Muscle layer of duodenum (tissue), 2 donors: ENCODE measurements at regions not wholly inside any gene's neighbourhood (a gene's known extent, or its start where the extent isn't known, plus 50 kb on each side); places are given as distances from the start of the nearest gene placed in this dataset.

Source experiments
- H3K27ac ChIP-seq: one replicate; pipeline ENCODE4 v1.7.0; 2013; ENCODE audit warnings: mild to moderate bottlenecking, low read length
- H3K27me3 ChIP-seq: one replicate; pipeline ENCODE4 v1.7.0; 2013; ENCODE audit warnings: low read depth, mild to moderate bottlenecking, control low read depth, low read length
- H3K36me3 ChIP-seq, 2 donors: one replicate each; pipeline ENCODE4 v1.7.0; 2013; ENCODE audit warnings: low read length in 2 of 2, control low read depth in 1 of 2, mild to moderate bottlenecking in 1 of 2; ENCODE audit not compliant: insufficient read depth in 2 of 2, control insufficient read depth in 1 of 2
- H3K4me1 ChIP-seq, 2 donors: one replicate each; pipeline ENCODE4 v1.7.0; 2013; ENCODE audit warnings: low read length in 2 of 2, mild to moderate bottlenecking in 2 of 2, control low read depth in 1 of 2, moderate library complexity in 1 of 2; ENCODE audit not compliant: insufficient read depth in 2 of 2, control insufficient read depth in 1 of 2
- H3K4me3 ChIP-seq, 2 donors: one replicate each; pipeline ENCODE4 v1.7.0; 2013; ENCODE audit warnings: low read length in 2 of 2, low read depth in 1 of 2, mild to moderate bottlenecking in 1 of 2
- H3K9me3 ChIP-seq, 2 donors: one replicate each; pipeline ENCODE4 v1.7.0; 2013; ENCODE audit warnings: low read length in 2 of 2, control low read depth in 1 of 2, mild to moderate bottlenecking in 1 of 2; ENCODE audit not compliant: control insufficient read depth in 1 of 2
- donor health status: healthy.

DNA sequence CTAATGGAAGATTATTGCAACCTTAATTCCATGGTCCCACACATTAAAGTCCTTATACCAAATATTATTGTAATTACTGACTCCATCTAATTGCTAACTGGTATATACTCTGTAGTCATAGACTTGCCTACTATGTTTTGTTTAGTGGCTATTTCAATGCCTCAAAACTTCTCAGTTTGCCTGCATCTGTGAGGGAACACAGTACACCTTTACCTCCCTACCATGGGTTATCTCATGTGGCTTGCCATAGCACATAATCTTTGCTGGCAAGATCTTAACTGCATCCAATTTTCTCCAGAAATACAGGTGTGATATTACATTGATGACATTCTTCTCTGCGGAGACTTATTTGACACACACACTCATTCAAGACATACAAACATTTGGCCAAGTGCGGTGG, 107.1 kb upstream of the ZNF184 start:
- H3K9me3 ChIP-seq, result peaks cover 0 to 2% of the 10 kb centered on the region in 2 donors
- no peak overlapping the region for H3K27ac ChIP-seq
- no peaks in the 10 kb centered on the region for H3K36me3 ChIP-seq
- peaks cover 10% of the 10 kb centered on the region for H3K27me3 ChIP-seq
- H3K4me1 ChIP-seq, result no peaks in the 10 kb centered on the region
- no peak overlapping the region for H3K4me3 ChIP-seq

DNA sequence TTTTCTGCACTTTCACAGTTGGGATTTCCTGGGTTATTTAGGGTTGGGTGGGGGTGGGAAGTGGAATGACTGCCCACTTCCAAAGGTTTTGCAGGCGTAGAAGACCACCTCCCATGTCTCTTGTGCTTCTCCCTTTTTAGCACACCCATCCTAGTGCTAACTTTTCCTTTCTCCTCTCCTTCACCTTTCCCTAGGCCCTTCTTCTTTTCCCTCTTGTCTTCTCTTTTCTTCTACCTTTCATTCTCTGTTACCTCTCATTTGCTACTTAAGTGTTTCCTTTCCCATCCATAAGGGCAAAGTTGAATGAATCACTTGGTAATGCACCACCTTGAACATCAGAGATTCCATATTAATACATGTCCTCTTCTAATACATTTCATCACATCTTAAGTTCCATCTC, 105.0 kb upstream of the ZNF184 start:
- no peaks in the 10 kb centered on the region for H3K27me3 ChIP-seq
- no peak overlapping the region for H3K27ac ChIP-seq
- H3K4me1 ChIP-seq, result no peaks in the 10 kb centered on the region
- peaks cover 0 to 2% of the 10 kb centered on the region in 2 donors for H3K9me3 ChIP-seq
- H3K4me3 ChIP-seq, result no peak overlapping the region
- no peaks in the 10 kb centered on the region for H3K36me3 ChIP-seq

DNA sequence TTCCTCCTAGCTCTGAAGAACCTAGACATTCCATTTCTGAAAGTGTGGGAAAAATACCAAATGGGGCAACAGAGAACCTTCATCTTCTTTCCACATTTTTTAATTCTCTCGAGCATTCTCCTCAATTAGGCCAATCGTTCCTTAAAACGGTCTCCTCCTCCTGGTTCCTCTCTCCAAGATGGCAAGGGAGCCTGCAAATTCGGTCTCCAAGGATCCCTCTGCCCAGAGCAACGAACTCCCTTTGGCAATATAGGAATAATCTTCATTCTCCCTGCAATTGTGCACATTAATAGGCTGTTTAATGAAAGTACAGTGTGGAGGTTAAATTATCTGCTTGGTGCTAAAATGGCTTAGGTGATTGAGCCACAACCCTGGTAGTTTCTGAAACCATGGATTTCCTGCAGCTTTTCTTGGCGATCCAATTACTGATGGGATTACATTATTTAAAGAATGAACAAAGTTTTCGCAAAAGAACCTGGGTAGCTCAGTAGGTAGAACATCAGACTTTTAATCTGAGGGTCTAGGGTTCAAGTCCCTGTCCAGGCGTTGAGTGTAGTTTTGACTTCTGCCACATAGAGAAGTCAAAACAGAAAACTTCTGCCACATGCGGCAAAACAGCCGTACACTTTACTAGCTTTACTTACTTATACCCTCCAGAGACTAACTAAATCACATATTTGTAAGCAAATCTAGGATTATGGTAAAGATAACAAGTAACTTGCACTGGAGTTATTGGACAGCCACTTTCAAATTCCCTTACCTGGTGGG, 102.9 kb upstream of the ZNF184 start:
- no peaks in the 10 kb centered on the region for H3K27me3 ChIP-seq
- H3K27ac ChIP-seq, result no peak overlapping the region
- H3K9me3 ChIP-seq, result no peaks in the 10 kb centered on the region
- no peaks in the 10 kb centered on the region for H3K4me1 ChIP-seq
- H3K4me3 ChIP-seq, result no peak overlapping the region
- H3K36me3 ChIP-seq, result no peaks in the 10 kb centered on the region

DNA sequence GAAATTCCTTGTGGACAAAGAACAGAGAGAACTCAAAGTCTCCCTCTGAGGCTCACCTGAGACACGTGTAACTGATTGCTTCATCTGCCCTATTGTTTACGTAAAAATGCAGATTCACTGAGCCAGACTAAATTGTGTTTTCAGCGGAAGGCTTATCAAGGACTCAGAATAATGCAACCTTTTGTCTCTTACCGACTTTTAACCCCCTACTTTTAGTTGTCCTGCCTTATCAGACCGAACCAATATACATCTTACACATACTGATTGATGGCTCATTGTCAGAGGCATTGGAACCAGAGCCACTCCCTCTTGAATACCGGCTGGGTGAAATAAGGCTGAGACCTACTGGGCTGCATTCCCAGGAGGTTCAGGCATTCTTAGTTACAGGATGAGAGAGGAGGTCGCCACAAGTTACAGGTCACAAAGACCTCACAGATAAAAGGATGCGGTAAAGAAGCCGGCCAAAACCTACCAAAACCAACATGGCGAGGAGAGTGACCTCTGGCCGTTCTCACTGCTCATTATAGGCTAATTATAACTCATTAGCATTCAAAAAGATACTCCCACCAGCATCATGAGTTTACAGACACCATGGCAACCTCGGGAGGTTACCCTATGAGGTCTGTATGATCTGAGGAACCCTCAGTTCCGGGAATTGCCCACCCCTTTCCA, 95.5 kb upstream of the ZNF184 start:
- Histone ChIP-seq H3K36me3 (no peaks in the 10 kb centered on the region), H3K4me3 (no peak overlapping the region), H3K27ac (no peak overlapping the region), H3K27me3 (peaks cover 27% of the 10 kb centered on the region), H3K9me3 (peaks cover 0 to 7% of the 10 kb centered on the region in 2 donors), H3K4me1 (no peaks in the 10 kb centered on the region)

DNA sequence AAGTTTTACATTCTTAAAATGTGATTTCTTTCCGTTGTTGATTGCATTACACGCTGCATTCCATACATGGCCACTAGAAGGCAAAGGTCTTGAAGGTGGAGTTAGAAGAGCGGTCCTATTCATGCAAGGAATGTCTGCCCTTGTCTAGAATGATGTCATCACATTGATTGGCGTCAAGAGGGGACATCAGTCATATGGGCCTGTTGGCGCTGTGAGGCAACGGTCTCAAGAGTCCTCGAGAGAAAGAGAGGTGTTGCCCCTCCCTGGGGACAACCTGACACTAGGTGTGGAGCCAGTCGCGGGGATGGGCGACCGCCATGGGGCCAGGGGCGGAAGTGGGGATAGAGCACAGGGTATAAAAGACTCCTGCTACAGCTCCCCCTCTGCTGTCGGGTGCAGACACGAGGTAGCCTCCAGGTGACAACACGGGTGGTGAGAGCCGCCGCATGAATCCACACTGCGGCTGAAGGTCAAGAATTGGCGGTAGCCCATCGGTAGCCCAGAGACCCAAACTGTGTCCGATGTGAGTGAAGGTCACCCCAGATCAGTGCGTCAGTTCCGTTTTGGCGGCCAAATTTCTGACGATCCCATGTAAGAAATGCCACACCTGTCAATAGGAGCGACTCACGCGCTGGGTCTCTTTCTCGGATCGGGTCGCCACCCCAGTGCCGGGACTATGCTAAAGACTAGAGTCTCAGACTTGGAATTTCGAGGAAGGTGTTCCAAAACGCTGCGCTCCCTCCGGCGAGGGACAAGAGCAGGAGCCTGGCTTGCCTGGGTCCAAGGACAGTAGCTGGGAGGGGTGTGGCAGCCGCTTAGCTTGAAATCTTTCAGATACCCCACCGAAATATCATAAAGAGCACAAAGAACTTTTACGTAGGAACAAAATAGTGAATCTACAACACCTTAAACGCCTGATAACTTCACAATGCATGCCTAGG, 93.2 kb upstream of the ZNF184 start:
- Histone ChIP-seq H3K27me3 (peaks cover 36% of the 10 kb centered on the region), H3K4me1 (no peaks in the 10 kb centered on the region), H3K27ac (no peak overlapping the region), H3K9me3 (peaks cover 0 to 7% of the 10 kb centered on the region in 2 donors), H3K4me3 (no peak overlapping the region), H3K36me3 (no peaks in the 10 kb centered on the region)

DNA sequence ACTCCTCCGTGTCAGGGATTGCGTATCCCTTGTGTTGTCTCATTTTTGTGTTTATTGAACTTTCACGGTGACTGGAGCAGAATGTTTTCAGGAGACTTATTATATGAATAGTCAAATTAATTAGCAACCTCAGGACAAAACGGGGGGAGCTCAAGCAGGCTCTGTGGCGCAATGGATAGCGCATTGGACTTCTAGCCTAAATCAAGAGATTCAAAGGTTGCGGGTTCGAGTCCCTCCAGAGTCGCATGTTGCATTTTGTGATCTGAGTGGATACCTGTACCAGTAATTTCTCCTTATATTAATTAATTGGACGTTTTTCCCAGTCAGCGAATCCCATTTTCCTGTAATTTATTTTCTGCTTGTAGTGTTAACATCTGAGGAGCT, 89.1 kb upstream of the ZNF184 start:
- H3K9me3 ChIP-seq, result peaks cover 0 to 7% of the 10 kb centered on the region in 2 donors
- no peaks in the 10 kb centered on the region for H3K36me3 ChIP-seq
- H3K27me3 ChIP-seq, result peaks cover 53% of the 10 kb centered on the region
- no peak overlapping the region for H3K4me3 ChIP-seq
- H3K4me1 ChIP-seq, result no peaks in the 10 kb centered on the region
- no peak overlapping the region for H3K27ac ChIP-seq

DNA sequence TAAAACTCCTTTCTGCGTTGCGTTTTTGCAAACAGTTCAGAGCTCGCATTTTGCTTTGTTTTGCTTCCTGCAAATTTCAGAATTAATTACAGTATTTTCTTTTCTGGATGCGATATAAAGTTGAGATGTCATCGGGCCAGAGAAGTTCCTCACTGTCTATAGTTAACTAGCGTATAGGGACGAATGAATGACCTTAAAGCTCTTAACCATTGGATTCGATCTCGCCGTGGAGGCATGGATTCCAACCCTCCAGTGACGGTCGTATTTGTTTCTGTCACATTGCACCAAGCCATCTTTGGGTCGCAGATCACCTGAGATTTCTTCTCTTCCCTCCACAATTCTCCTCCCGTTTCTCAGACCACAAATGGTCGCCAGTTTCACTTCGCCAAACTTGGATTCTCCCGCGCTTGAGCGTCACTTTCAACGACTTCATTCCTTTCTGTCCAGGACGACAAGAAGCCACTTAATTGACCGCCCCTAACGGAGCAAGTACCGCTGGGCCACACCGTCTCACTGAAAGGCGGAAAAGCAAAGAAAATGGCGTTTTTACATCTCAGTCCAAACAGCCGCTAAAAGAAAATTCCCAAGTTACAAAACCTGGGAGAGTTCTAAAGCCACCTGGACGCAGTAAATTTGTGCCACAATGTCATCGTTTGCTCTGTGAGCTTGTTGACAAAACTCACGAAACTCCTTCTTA, 85.3 kb upstream of the ZNF184 start:
- Histone ChIP-seq H3K36me3 (no peaks in the 10 kb centered on the region), H3K4me3 (no peak overlapping the region), H3K27me3 (peaks cover 40% of the 10 kb centered on the region), H3K4me1 (no peaks in the 10 kb centered on the region), H3K9me3 (no peaks in the 10 kb centered on the region), H3K27ac (no peak overlapping the region)

DNA sequence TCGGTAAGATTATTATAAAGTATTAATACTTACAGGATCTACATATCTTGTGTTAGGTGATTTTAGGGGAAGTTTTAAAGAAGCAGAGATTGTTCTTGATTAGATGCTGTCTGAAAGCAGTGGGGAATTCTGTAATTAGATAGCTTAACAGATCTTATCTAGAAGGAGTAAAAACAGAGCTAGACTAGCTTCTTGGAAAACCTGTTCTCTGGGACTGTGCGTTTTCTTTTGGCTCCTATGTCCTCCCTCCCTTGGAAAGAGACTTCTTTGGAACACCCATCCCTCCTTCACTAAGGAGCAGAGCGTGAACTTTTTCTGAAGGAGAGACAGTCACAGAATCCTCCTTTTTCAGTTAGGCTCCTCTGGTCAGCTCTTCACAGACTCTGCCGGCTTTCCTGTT, 83.5 kb upstream of the ZNF184 start:
- Histone ChIP-seq H3K4me3 (no peak overlapping the region), H3K27me3 (peaks cover 33% of the 10 kb centered on the region), H3K36me3 (no peaks in the 10 kb centered on the region), H3K27ac (no peak overlapping the region), H3K9me3 (no peaks in the 10 kb centered on the region), H3K4me1 (no peaks in the 10 kb centered on the region)

DNA sequence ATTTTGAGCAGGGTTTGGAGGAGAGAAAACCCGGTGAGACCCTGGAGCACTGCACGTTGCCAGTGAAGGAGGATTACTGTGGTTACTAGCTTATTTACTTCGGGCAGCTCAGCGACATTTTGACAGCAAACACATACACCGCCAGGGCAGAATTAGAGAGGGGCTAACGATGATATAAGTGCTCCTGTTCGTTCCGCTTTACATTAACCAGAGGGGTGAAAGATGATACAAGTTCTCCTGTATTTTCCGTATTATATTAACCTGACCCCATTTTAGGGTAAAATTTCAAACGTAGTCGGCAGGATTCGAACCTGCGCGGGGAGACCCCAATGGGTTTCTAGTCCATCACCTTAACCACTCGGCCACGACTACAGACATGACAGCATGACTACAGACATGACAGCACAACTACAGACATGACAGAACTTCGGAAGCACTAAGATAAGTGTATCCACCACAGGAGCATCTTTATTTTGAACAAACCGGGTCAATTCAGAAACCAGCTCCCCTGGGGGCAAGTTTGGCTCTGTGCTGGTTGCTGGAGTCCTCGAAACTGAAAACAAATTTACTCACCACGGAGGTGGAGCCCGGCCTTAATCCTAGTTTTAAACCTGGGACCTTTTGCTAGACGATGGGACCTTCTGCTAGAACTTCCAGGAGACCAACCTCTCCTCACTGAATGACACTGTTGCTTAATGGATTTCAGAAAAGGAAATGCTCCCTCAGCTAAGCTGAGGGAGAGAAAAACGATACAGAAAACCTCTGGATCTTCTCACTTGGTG, 80.4 kb upstream of the ZNF184 start:
- H3K27ac ChIP-seq, result no peak overlapping the region
- no peaks in the 10 kb centered on the region for H3K9me3 ChIP-seq
- no peaks in the 10 kb centered on the region for H3K4me1 ChIP-seq
- no peak overlapping the region for H3K4me3 ChIP-seq
- peaks cover 26% of the 10 kb centered on the region for H3K27me3 ChIP-seq
- no peaks in the 10 kb centered on the region for H3K36me3 ChIP-seq

DNA sequence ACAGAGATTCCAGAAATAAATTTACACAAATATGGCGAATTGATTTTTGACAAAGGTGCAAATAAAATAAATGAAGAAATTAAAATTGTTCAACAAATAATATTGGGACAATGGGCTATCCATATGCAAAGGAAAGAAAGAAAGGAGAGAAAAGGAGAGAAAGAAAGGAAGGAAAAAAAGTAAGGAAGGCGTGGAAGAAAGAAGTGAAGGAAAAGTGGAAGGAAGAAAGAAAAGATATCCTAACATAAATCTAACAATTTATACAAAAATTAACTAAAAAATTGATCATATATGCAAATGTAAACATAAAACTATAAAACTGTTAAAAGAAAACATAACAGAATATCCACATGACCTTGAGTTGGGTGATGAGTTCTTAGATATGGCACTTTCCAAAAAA, 78.7 kb upstream of the ZNF184 start:
- Histone ChIP-seq H3K27me3 (peaks cover 29% of the 10 kb centered on the region), H3K4me3 (no peak overlapping the region), H3K27ac (no peak overlapping the region), H3K36me3 (no peaks in the 10 kb centered on the region), H3K9me3 (no peaks in the 10 kb centered on the region), H3K4me1 (no peaks in the 10 kb centered on the region)
